GM18867 (cell line): ENCODE measurements at regions not wholly inside any gene's neighbourhood (a gene's known extent, or its start where the extent isn't known, plus 50 kb on each side); places are given as distances from the start of the nearest gene placed in this dataset.

Source experiments
- ATAC-seq: cut with Tn5 transposase; IDR thresholded peaks from one replicate; pipeline ENCODE4 v1.9.1; 2021; ENCODE audit warnings: mild to moderate bottlenecking, moderate library complexity; ENCODE audit not compliant: unreplicated experiment

DNA sequence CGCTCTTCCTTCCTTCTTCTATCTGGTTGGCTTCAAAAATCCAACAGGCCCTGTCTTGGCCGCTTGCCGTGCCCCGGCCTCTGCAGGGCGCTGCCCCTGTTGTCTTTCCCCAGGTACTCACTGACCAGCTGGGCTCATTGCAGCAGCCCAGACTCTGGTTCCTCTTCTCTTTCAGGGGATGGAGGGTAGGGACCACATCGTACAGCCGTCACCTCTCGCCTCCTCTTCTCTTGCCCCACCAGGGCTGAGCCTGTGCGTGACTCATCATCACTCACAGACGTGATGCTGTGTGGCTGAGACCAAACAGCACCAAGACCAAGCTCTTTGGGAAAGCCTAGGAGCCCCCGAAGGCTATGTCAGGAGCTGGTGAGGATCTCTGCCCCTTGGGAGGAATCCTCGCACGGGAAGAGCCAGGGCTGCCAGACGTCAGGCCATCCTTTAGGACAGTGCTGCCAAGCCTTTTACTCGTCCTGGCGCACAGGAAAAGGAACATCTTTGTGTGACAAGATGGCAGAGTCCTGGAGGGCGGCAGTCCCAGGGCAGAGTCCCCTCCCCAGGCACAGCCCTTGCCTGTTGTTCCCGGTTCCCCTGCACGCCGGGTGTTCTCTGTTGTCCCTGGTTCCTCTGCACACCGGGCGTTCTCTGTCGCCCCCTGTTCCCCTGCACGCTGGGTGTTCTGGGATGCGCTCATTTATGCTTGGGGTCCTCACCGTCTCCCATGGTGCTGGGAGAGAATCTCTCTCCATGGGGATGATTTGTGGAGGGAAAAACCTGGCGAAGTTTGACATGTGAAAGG lies 188.5 kb upstream of the SHH start:
- ATAC-seq: no peak

GRCh38 chr7:155999631-156000489 lies 187.6 kb upstream of the SHH start:
- no peak for ATAC-seq

GRCh38 chr7:155998766-155999630 lies 186.7 kb upstream of the SHH start:
- ATAC-seq: no peak

DNA sequence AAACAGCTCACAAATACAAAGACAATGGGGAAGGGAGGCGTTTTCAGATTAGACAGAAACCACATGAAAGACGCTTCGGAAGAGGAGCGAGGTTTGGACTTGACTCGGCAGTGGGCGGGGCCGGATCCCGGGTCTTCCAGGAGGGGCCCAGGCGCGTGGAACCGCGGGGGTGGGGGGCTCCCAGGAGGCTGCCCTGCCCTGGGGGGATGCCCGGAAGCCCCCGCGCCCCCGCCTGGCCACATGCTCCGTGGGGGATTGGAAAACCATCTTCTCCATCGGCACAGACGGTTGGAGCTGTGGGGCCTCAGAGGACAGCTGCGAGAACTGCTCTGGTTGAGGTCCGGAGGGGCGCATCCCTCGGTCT lies 186.0 kb upstream of the SHH start:
- no peak for ATAC-seq

DNA sequence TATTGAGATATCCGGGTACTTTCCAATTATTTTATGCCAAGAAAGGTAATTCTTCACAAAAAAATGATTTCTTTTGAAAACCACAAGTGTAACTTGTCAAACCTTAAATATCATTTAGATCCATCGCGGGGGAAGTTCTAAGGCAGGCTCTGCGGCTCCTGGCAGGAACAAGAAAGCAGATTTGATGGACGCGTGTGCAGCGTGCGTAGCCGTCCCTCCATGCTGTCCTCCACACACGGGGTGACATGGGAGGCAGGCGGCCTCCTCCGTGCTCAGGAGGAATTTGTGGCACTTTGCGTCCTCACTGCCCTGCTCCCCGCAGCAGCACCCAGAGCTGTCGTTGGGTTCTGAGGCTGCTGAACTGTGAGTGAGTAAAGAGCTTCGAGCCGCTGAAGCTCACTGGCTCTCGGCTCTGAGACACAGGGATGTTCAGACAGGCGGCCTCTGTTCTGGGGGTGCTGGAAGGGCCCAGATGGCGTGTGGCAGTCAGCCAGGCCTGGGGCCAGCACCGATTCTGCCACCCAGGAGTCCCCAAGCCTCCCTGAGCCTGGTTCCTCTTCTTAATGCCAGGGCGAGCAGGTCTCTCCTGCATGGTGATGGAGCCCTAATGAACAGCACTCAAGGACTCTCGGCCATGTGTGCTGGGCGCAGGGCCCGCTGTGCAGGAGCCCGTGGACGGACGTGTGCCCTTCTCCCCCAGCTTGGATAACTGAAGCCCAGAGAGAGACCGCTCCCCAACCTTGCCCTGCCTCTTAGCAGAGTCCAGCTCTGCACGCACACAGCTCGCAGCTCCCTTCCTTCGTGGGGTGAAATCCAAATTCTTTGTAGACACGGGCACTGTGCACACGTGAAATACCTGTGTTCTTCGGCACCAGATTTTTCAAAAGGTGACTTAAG lies 185.4 kb upstream of the SHH start:
- ATAC-seq: no peak

GRCh38 chr7:155996718-155997280 lies 184.5 kb upstream of the SHH start:
- ATAC-seq: no peak

- ATAC-seq: no peak
Measured at GRCh38 chr7:155995183-155995612, 182.9 kb upstream of the SHH start.

- no peak for ATAC-seq
Measured at GRCh38 chr7:155994279-155994811, 182.1 kb upstream of the SHH start.

GRCh38 chr7:155993420-155994278 lies 181.4 kb upstream of the SHH start:
- no peak for ATAC-seq

DNA sequence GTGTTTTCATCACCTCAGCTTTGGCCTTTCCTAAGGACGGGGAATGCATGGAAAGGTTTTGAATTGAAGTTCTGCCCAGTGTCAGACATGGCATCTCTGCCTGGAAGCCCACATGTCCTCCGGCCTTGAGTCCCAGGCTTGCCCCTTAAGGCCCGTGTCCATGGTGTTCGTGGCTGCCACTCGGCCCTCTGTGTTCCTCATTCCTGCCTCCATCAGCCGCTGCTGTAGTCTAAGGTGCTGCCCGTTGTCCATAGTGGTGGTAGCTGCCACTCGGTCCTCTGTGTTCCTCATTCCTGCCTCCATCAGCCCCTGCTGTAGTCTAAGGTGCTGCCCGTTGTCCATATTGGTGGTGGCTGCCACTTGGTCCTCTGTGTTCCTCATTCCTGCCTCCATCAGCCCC lies 180.7 kb upstream of the SHH start:
- no peak for ATAC-seq

DNA sequence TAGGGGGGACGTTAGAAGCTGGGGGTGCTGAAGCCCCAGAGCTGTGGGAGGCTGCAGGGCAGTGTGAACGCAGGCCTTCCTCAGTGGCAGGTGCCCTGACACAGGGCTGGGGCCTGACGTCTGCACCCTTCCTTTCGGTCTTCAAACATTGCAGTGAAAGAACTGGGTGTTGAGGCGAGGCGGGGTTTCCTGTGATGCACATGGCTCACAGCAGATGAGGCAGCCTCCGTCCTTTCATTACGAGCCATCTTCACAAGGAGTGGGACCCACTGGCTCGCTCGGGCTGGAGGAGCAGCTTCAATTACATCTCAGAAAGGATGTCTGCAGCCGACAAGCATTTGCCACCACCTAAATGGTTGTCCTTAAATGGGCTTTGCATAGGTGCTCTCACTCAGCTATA lies 180.3 kb upstream of the SHH start:
- no peak for ATAC-seq

- no peak for ATAC-seq
Measured at GRCh38 chr7:155992107-155992506, 179.8 kb upstream of the SHH start.

GRCh38 chr7:155991470-155991869 lies 179.2 kb upstream of the SHH start:
- ATAC-seq: no peak

GRCh38 chr7:155988416-155988815 lies 176.2 kb upstream of the SHH start:
- no peak for ATAC-seq

DNA sequence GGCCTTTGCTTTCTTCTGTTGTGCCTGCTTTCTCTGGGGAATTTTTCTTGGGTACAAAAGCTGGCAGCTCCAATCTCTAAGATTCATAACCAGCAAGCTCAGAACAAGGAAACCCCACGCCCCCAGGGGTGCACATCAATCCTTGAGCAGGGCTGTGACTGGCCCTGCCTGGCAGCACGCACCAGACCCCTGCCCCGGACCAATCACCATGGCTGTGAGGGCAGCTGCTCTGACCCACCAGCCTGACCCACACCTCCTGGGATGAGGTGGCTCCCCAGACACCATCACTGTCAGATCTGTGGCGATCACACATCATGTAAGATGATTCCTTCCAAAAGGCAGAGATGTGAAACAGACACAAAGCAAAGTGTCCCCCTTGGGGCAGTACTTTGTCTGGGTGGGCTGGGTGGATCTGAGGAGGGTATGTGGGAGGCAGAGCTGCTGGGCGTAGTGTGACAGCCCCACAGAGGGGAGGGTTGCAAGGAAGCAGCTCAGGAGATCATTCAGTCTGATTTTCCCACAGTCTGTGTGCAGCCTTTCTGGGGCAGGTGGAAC lies 175.5 kb upstream of the SHH start:
- no peak for ATAC-seq

- no peak for ATAC-seq
Measured at GRCh38 chr7:155986497-155987160, 174.4 kb upstream of the SHH start.

GRCh38 chr7:155985518-155986250 lies 173.4 kb upstream of the SHH start:
- ATAC-seq: no peak
